ENCODE measurements at regions not wholly inside any gene's neighbourhood (a gene's known extent, or its start where the extent isn't known, plus 50 kb on each side); places are given as distances from the start of the nearest gene placed in this dataset.
A peak's percentile ranks its signal among the peaks of the same experiment; 100 is the strongest.

- H3K4me1 ChIP-seq (ENCODE audit: control insufficient read depth in 2 of 3, insufficient read depth in 2 of 3, low read depth in 1 of 3, low read length in 3 of 3): peaks cover 0 to 13% (median 0%) of the 10 kb centered on the region in 3 donors
- intact Hi-C loops (cut with DNase I): no loop called here
- H3K27me3 ChIP-seq (ENCODE audit: control insufficient read depth, insufficient read depth, low read length): no peaks in the 10 kb centered on the region
- TF ChIP-seq CTCF (IDR thresholded peaks at IDR 0.05; ENCODE audit: borderline replicate concordance, extremely low read depth, insufficient read depth): no peak
- peak in 2 of 5 donors; percentile 17 to 52 for DNase-seq
- H3K9me3 ChIP-seq (ENCODE audit: control insufficient read depth in 2 of 3, insufficient read depth in 1 of 3, low read length in 3 of 3): no peaks in the 10 kb centered on the region
- H3K36me3 ChIP-seq (ENCODE audit: control insufficient read depth in 2 of 3, insufficient read depth in 3 of 3, low read length in 3 of 3): no peaks in the 10 kb centered on the region
- peak overlapping the region; percentile 5 to 72 for H3K27ac ChIP-seq (ENCODE audit: low read depth in 2 of 2, low read length in 2 of 2)
- no peak for FAIRE-seq
- no peak overlapping the region for H3K9ac ChIP-seq (ENCODE audit: low read length in 3 of 3)
- H3K4me3 ChIP-seq (ENCODE audit: low read length in 3 of 3): no peak overlapping the region
Measured at GRCh38 chr20:23257848-23258746, 92.5 kb upstream of the NXT1 start.

- Histone ChIP-seq H3K4me3 (ENCODE audit: low read length in 3 of 3) (no peak overlapping the region), H3K4me1 (ENCODE audit: control insufficient read depth in 2 of 3, insufficient read depth in 2 of 3, low read depth in 1 of 3, low read length in 3 of 3) (peaks cover 0 to 13% (median 0%) of the 10 kb centered on the region in 3 donors), H3K27ac (ENCODE audit: low read depth in 2 of 2, low read length in 2 of 2) (peak overlapping the region in 1 of 2 donors; percentile 72), H3K36me3 (ENCODE audit: control insufficient read depth in 2 of 3, insufficient read depth in 3 of 3, low read length in 3 of 3) (no peaks in the 10 kb centered on the region), H3K9ac (ENCODE audit: low read length in 3 of 3) (no peak overlapping the region), H3K27me3 (ENCODE audit: control insufficient read depth, insufficient read depth, low read length) (no peaks in the 10 kb centered on the region), H3K9me3 (ENCODE audit: control insufficient read depth in 2 of 3, insufficient read depth in 1 of 3, low read length in 3 of 3) (no peaks in the 10 kb centered on the region)
- DNase-seq: no peak
- TF ChIP-seq CTCF (IDR thresholded peaks at IDR 0.05; ENCODE audit: borderline replicate concordance, extremely low read depth, insufficient read depth): no peak
- FAIRE-seq: no peak
- intact Hi-C loops (cut with DNase I): no loop called here
Measured at GRCh38 chr20:23257106-23257761, 93.4 kb upstream of the NXT1 start.

- Histone ChIP-seq H3K9ac (ENCODE audit: low read length in 3 of 3) (no peak overlapping the region), H3K9me3 (ENCODE audit: control insufficient read depth in 2 of 3, insufficient read depth in 1 of 3, low read length in 3 of 3) (no peaks in the 10 kb centered on the region), H3K27me3 (ENCODE audit: control insufficient read depth, insufficient read depth, low read length) (no peaks in the 10 kb centered on the region), H3K27ac (ENCODE audit: low read depth in 2 of 2, low read length in 2 of 2) (no peak overlapping the region), H3K36me3 (ENCODE audit: control insufficient read depth in 2 of 3, insufficient read depth in 3 of 3, low read length in 3 of 3) (no peaks in the 10 kb centered on the region), H3K4me1 (ENCODE audit: control insufficient read depth in 2 of 3, insufficient read depth in 2 of 3, low read depth in 1 of 3, low read length in 3 of 3) (peaks cover 0 to 13% (median 0%) of the 10 kb centered on the region in 3 donors), H3K4me3 (ENCODE audit: low read length in 3 of 3) (no peak overlapping the region)
- FAIRE-seq: no peak
- DNase-seq: peak in 1 of 5 donors; percentile 20
- intact Hi-C loops (cut with DNase I): no loop called here
- TF ChIP-seq CTCF (IDR thresholded peaks at IDR 0.05; ENCODE audit: borderline replicate concordance, extremely low read depth, insufficient read depth): no peak
Measured at GRCh38 chr20:23255716-23256385, 94.7 kb upstream of the NXT1 start.

All from kidney (tissue), 13 donors.